GM12874 (cell line): ENCODE measurements at regions not wholly inside any gene's neighbourhood (a gene's known extent, or its start where the extent isn't known, plus 50 kb on each side); places are given as distances from the start of the nearest gene placed in this dataset.

Source experiments
- CTCF ChIP-seq: IDR thresholded peaks from 2 replicates; pipeline ENCODE4 v1.5.1; 2011; ENCODE audit warnings: low read depth, mild to moderate bottlenecking, control low read depth, low read length, moderate library complexity; ENCODE audit not compliant: insufficient read depth

DNA sequence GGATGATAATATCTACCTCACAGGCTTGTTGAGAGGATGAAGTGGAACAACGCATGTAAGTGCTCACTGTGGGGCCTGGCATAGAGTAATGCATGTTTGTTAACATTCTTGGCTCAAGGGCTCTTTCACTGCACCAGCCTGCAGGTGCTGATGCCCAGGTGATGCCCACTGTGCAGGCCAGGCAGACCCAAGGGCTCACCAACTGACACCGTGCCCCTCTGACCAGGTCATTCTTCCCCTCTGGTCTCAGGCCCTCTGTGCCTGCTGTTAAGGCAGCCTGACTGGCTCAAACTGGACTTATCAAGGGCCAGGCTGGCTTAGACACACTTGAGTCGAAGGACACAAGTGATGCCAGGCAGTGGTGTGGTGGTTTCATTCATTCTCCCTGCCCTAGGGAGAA is 90.5 kb downstream of the PJA1 start:
- TF ChIP-seq CTCF, result no peak

DNA sequence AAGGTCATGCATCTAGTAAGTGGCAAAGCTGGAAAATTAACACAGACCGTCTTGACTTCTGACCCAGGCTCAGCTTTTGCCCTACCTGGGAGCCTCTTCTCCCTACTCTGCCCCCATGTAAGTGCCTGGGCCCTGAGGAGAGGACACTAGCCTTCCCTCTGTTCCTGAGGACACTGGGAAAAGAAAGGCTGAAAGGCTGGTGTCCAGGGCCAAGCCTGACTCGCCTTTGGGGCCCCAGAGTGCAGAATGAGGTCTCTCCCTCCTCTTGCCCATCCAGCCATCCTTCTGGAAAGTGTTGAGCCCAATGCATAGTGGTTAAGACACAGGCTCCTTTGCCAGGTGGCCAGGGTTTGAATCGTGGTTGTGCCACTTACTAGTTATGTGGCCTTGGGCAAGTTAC is 91.5 kb downstream of the PJA1 start:
- no peak for TF ChIP-seq CTCF

DNA sequence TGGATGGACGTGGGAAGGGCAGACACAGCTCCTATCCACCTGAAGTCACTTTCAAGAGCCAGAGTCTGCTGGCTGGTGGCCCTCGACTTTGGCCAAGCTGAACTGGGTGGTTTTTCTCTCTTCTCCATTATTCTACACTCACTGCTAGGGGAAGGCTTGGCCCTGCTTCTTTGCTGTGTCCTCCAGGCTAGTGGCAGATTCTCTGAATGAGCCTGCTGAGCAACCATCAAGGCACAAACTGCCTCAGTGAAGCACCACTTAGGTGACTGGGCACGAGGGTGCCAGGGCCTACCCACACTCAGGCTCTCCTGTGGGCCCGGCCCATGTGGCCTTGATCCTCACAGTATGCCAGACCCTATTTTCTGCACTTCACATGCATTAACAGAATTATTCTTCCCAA is 92.0 kb downstream of the PJA1 start:
- no peak for TF ChIP-seq CTCF

GRCh38 chrX:69072486-69073006 is 92.7 kb downstream of the PJA1 start:
- no peak for TF ChIP-seq CTCF

GRCh38 chrX:69070949-69071650 is 94.2 kb downstream of the PJA1 start:
- no peak for TF ChIP-seq CTCF

DNA sequence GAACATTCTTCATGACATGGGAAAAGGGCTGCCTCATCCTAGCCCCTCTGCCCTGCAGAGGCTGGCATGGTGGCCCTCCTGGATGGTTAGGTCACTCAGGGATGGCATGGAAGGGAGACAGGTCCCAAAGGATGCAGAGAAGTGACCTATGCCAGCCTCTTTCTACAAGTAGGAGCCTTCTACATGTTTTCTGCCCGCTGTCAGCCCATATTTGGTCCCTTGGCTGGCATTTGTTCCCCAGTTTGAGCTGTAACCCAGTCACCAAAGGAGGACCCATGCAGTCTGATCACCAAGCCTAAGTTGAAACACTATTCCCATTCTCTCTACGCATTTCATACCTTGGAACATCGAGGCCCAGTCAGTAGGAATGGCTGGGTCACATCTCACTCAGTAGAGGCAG is 95.4 kb downstream of the PJA1 start:
- no peak for TF ChIP-seq CTCF

GRCh38 chrX:69069086-69069445 is 96.2 kb downstream of the PJA1 start:
- no peak for TF ChIP-seq CTCF
